Activated B cell treated with CpG ODN at 0.5 μM for 24 hours (primary cell): ENCODE measurements at regions not wholly inside any gene's neighbourhood (a gene's known extent, or its start where the extent isn't known, plus 50 kb on each side); places are given as distances from the start of the nearest gene placed in this dataset.

Experiments
- ATAC-seq: fragments of 200-7000 bp; cut with Tn5 transposase; one replicate; pipeline ENCODE4 v1.10.0; 2021; ENCODE audit warnings: low read depth, mild to moderate bottlenecking, moderate library complexity
- CTCF ChIA-PET: fragments of 350-600 bp; sonication (Branson Sonifier 250); formaldehyde crosslinking; loops from one replicate; lab custom pipeline; 2021; ENCODE audit warnings: antibody characterized with exemption; lab: Charles Lee
- POLR2A ChIA-PET: fragments of 350-600 bp; sonication (Branson Sonifier 250); formaldehyde crosslinking; loops from one replicate; lab custom pipeline; 2021; ENCODE audit warnings: antibody characterized with exemption; lab: Charles Lee
- DNase-seq: peaks from one replicate; pipeline ENCODE4 v3.0.0; 2022
- H3K27ac Mint-ChIP-seq: one replicate; pipeline ENCODE4 v1.8.0; 2020; ENCODE audit warnings: mixed read lengths
- H3K27me3 Mint-ChIP-seq: one replicate; pipeline ENCODE4 v1.8.0; 2021; ENCODE audit warnings: mixed read lengths
- H3K36me3 Mint-ChIP-seq: one replicate; pipeline ENCODE4 v1.8.0; 2021; ENCODE audit warnings: low read depth, mixed read lengths
- H3K4me1 Mint-ChIP-seq: one replicate; pipeline ENCODE4 v1.8.0; 2021; ENCODE audit warnings: mixed read lengths
- H3K4me3 Mint-ChIP-seq: one replicate; pipeline ENCODE4 v1.8.0; 2020; ENCODE audit warnings: mild to moderate bottlenecking, mixed read lengths
- H3K9me3 Mint-ChIP-seq: one replicate; pipeline ENCODE4 v1.8.0; 2020; ENCODE audit warnings: mixed read lengths
- CTCF ChIP-seq: fragments of 200-600 bp; IDR thresholded peaks from one replicate; pipeline ENCODE4 v1.8.0; 2022; ENCODE audit warnings: antibody characterized with exemption, mild to moderate bottlenecking
- intact Hi-C: fragments of 100-400 bp; cut with micrococcal nuclease; formaldehyde crosslinking; loops from one replicate; pipeline ENCODE4 v1.15.1; 2024

GRCh38 chr1:232511172-232511571 lies 118.8 kb downstream of the SIPA1L2 start:
- TF ChIP-seq CTCF: no peak
- ATAC-seq (no peak), DNase-seq (no peak)
- intact Hi-C loops: no loop called here
- Mint-ChIP-seq H3K27ac (no peak overlapping the region), H3K4me1 (no peaks in the 10 kb centered on the region), H3K36me3 (no peaks in the 10 kb centered on the region), H3K27me3 (peaks cover 3% of the 10 kb centered on the region), H3K4me3 (no peak overlapping the region), H3K9me3 (no peaks in the 10 kb centered on the region)
- CTCF ChIA-PET: no interaction called here
- POLR2A ChIA-PET: no interaction called here

GRCh38 chr1:232510367-232511110 lies 119.4 kb downstream of the SIPA1L2 start:
- no peak for TF ChIP-seq CTCF
- DNase-seq (no peak), ATAC-seq (no peak)
- Mint-ChIP-seq H3K4me1 (no peaks in the 10 kb centered on the region), H3K9me3 (no peaks in the 10 kb centered on the region), H3K36me3 (no peaks in the 10 kb centered on the region), H3K4me3 (no peak overlapping the region), H3K27me3 (peaks cover 7% of the 10 kb centered on the region), H3K27ac (no peak overlapping the region)
- intact Hi-C loops: no loop called here
- POLR2A ChIA-PET: no interaction called here
- CTCF ChIA-PET: no interaction called here

- intact Hi-C loops: no loop called here
Observed at GRCh38 chr1:232509570-232509969, 120.4 kb downstream of the SIPA1L2 start.

GRCh38 chr1:232508130-232508701 lies 121.7 kb downstream of the SIPA1L2 start:
- no peaks in the 10 kb centered on the region for H3K4me1 Mint-ChIP-seq
- no peak overlapping the region for H3K27ac Mint-ChIP-seq
- no peaks in the 10 kb centered on the region for H3K9me3 Mint-ChIP-seq
- no peak for TF ChIP-seq CTCF
- no peak overlapping the region for H3K4me3 Mint-ChIP-seq
- ChIA-PET POLR2A (no interaction called here), CTCF (no interaction called here)
- intact Hi-C loops: no loop called here
- ATAC-seq (no peak), DNase-seq (no peak)
- peaks cover 7% of the 10 kb centered on the region for H3K27me3 Mint-ChIP-seq
- H3K36me3 Mint-ChIP-seq: no peaks in the 10 kb centered on the region

More at GRCh38 chr1:232509570-232509969, 120.4 kb downstream of the SIPA1L2 start:
- Mint-ChIP-seq H3K4me1 (no peaks in the 10 kb centered on the region), H3K9me3 (no peaks in the 10 kb centered on the region), H3K4me3 (no peak overlapping the region), H3K36me3 (no peaks in the 10 kb centered on the region), H3K27ac (no peak overlapping the region), H3K27me3 (peaks cover 7% of the 10 kb centered on the region)
- TF ChIP-seq CTCF: no peak
- ATAC-seq: no peak
- no peak for DNase-seq
- ChIA-PET POLR2A (no interaction called here), CTCF (interaction anchor here (0.5 kb wide), 1 partner anchor 19 kb away, joined by 3 read pairs; no protein-coding TSS in a partner anchor)

- Mint-ChIP-seq H3K9me3 (no peaks in the 10 kb centered on the region), H3K36me3 (no peaks in the 10 kb centered on the region), H3K4me3 (no peak overlapping the region), H3K27ac (no peak overlapping the region), H3K27me3 (peaks cover 7% of the 10 kb centered on the region), H3K4me1 (no peaks in the 10 kb centered on the region)
- TF ChIP-seq CTCF: no peak
- ChIA-PET POLR2A (no interaction called here), CTCF (no interaction called here)
- intact Hi-C loops: no loop called here
- no peak for ATAC-seq
- DNase-seq: no peak
Observed at GRCh38 chr1:232507571-232507970, 122.4 kb downstream of the SIPA1L2 start.
